Thyroid gland (tissue), 4 donors: ENCODE measurements at regions not wholly inside any gene's neighbourhood (a gene's known extent, or its start where the extent isn't known, plus 50 kb on each side); places are given as distances from the start of the nearest gene placed in this dataset.

Experiments
- POLR2A ChIP-seq, 2 donors: fragments of 450-650 bp; IDR thresholded peaks; one replicate each; pipeline ENCODE4 v1.6.1; 2017; ENCODE audit warnings: antibody characterized with exemption in 2 of 2, mild to moderate bottlenecking in 2 of 2, moderate library complexity in 1 of 2
- TF ChIP-seq, protein P1 (sequence below), 6 experiments: fragments of 200-600 bp in 3 of 6; fragments of 450-650 bp in 3 of 6; sonication (generic) in 3 of 6; IDR thresholded peaks; one replicate each; pipeline ENCODE4 v1.5.1; 2016 to 2019; ENCODE audit warnings: antibody characterized with exemption in 6 of 6, mild to moderate bottlenecking in 2 of 6, inconsistent platforms in 1 of 6, moderate library complexity in 1 of 6

DNA sequence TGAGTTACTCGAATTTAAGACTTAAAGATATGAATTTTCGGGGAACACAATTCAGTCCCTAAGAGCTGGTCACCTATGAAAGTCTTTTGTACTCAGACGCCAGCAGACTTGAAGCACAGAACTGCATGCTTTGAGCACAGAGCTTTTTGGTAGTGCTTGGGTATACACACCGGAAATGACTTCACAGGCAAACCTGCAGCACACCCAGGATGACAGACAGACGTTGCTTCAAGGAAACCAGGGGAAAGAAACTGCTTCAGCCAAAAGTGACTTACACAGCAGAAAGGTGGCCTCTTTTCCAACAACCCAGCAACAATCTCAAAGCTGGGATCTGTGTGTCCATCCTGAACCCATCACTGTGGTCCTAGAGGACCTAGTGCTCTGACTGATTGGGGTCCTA is 975.1 kb downstream of the AACS start:
- TF ChIP-seq POLR2A (IDR thresholded peaks at IDR 0.05), result no peak
- TF ChIP-seq, protein P1, sequence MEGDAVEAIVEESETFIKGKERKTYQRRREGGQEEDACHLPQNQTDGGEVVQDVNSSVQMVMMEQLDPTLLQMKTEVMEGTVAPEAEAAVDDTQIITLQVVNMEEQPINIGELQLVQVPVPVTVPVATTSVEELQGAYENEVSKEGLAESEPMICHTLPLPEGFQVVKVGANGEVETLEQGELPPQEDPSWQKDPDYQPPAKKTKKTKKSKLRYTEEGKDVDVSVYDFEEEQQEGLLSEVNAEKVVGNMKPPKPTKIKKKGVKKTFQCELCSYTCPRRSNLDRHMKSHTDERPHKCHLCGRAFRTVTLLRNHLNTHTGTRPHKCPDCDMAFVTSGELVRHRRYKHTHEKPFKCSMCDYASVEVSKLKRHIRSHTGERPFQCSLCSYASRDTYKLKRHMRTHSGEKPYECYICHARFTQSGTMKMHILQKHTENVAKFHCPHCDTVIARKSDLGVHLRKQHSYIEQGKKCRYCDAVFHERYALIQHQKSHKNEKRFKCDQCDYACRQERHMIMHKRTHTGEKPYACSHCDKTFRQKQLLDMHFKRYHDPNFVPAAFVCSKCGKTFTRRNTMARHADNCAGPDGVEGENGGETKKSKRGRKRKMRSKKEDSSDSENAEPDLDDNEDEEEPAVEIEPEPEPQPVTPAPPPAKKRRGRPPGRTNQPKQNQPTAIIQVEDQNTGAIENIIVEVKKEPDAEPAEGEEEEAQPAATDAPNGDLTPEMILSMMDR (IDR thresholded peaks at IDR 0.05), result no peak
